GM12892 (cell line): ENCODE measurements at regions not wholly inside any gene's neighbourhood (a gene's known extent, or its start where the extent isn't known, plus 50 kb on each side); places are given as distances from the start of the nearest gene placed in this dataset.

Source experiments
- DNase-seq: peaks from one replicate; pipeline ENCODE4 v3.0.0; 2011; ENCODE audit not compliant: insufficient read length
- FAIRE-seq: peaks from 2 replicates; lab custom pipeline; 2011; peaks lifted over from hg19 to GRCh38; lab: Jason Lieb, UNC
- POLR2A ChIP-seq: IDR thresholded peaks from 2 replicates; pipeline ENCODE4 v1.6.1; 2011; ENCODE audit warnings: low read depth, low read length, control low read depth
- POLR2AphosphoS5 ChIP-seq: IDR thresholded peaks from 2 replicates; pipeline ENCODE4 v1.6.1; 2011; ENCODE audit warnings: low read depth, low read length, control low read depth
- TAF1 ChIP-seq: IDR thresholded peaks from 2 replicates; pipeline ENCODE4 v1.6.1; 2011; ENCODE audit warnings: low read depth, mild to moderate bottlenecking, control low read depth, low read length, borderline replicate concordance

DNA sequence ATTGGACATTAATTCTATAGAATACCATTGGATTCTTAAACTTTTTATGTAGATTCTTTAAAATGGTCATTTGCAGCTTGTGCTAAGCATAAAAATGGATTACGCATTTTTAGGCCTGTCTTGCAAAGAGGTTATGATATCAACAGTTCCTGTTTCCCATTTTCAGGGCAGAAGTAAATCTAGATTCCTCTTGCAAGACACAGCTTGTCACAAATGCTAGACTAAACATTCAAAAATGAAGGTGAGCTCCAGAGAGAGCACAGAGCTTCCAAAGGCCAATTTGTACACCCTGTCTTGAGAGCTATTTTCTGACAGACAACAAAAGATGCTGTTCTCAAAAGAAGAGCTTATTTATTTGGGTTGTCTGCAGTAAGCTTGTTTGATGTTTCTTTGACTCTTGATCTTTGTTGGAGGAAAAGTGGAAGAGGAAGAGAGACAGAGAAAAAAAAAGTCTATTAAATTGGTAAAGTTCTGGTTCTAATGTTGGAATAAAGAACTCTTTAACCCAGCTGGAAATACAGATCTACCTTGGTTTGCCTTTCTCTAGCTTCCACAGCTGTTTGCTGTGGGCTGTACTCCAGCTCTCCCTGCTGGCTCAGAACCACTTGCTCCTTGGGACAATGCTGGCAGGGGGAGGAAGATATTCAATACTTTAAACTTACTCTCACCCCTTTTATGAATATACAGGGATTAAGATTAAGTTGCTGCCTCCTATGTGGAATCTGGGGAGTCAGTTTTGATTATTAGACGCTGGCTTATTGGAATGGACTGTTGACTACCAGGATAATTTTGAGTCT is 651.8 kb downstream of the CDH11 start:
- TF ChIP-seq POLR2AphosphoS5: no peak
- TF ChIP-seq TAF1: no peak
- TF ChIP-seq POLR2A: no peak
- FAIRE-seq (no peak), DNase-seq (no peak)

DNA sequence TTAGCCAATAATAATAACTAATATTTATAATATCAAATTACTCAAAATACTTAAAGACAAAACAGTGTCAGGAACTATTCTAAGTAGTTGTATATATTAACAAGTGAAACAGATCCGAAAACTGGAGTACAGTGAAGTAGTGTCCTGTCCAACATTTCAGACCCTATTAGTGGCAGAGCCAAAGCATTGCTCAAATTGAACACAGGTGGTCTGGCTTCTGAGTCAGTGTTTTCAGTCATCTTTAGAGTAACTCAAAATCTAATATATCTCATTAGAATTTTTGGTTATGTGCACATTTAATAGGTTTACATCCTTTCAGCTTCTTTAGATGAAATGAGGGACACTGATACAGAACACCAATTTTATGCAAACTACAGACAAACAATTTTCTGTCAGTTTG is 652.5 kb downstream of the CDH11 start:
- no peak for TF ChIP-seq POLR2AphosphoS5
- no peak for TF ChIP-seq POLR2A
- TF ChIP-seq TAF1: no peak
- no peak for DNase-seq
- FAIRE-seq: no peak

DNA sequence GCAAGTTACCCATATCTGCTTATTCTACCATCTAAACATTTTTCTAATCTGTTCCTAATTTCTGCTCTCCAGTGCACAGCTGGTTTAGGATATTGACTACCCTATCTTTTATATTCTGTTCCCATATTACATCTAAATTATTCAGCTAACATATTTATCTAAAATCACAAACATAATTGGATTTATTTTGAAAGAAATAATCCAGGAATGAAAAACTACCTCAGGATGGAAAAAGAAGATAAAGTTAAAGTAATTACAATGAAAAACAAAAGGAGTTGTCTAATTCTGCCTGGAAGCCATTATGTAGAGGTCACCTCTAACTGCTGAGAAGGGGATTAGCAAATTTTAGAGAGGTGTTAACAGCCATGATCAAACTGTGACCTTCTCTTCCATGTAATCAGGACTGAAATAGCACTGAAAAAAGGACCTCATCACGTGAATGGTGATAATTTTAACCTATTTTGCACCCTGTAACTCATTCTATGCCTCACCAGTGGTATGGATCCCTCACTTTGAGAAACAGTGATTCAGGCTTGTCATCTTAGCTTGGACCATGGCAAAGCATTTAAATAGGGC is 653.3 kb downstream of the CDH11 start:
- FAIRE-seq (no peak), DNase-seq (no peak)
- TF ChIP-seq POLR2AphosphoS5 (no peak), TAF1 (no peak), POLR2A (no peak)

DNA sequence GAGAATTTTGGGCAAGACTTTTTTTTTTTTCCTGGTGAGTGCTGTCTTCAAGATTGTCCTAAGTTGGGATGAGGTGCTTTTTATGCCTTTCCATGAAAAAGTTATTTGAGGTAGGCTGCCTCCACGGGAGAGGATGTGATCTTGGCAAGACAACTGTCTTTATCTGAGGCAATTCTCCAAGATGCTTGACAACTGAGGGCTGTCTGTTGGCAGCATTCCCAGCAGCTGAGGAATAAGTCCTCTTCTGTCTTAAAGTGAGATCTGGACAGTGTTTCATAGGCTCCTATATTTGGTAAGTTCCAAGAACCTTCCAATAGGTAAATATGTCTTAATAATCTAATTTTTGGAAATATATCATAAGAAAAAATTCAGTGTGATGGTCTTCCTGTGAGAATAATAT is 662.0 kb downstream of the CDH11 start:
- TF ChIP-seq POLR2A (no peak), TAF1 (no peak), POLR2AphosphoS5 (no peak)
- FAIRE-seq (no peak), DNase-seq (no peak)

DNA sequence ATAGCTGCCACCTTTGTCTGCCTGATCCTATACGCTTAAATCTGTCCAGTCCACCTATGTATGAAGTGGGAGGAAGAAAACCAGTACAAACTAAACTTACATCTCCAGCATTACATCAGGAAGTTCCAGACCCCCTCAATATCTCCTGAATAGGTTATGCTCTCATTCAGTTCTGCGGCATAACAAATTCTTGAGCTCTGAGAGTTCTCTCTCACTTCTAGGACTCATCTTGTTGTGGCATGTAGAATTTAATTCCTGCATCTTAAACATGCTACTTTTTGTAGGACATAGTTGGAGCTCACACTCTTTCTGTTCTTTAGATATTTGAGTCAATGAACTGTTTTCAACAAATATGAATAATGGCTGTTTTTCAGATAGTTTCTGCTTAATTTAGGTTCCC is 662.5 kb downstream of the CDH11 start:
- TF ChIP-seq TAF1 (no peak), POLR2AphosphoS5 (no peak), POLR2A (no peak)
- FAIRE-seq: no peak
- no peak for DNase-seq

DNA sequence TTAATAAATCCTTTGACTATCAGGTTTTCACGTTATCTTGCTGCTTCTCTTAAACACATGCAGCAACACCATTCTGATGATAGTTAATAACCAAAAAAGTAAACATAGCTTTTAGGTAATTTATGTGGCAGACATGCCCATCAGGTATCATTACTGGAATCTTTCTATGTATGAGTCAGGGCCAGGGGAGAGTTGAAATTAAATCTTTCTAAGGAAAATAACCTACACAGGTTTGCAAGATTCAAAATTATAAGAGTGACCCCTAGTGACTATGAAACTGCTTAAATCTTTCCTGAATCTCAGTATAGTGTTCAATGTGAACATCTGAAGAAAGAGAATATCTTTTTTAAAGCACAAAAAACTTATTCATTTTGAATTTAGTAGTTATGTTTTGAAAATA is 666.6 kb downstream of the CDH11 start:
- FAIRE-seq (no peak), DNase-seq (no peak)
- TF ChIP-seq POLR2A (no peak), POLR2AphosphoS5 (no peak), TAF1 (no peak)

DNA sequence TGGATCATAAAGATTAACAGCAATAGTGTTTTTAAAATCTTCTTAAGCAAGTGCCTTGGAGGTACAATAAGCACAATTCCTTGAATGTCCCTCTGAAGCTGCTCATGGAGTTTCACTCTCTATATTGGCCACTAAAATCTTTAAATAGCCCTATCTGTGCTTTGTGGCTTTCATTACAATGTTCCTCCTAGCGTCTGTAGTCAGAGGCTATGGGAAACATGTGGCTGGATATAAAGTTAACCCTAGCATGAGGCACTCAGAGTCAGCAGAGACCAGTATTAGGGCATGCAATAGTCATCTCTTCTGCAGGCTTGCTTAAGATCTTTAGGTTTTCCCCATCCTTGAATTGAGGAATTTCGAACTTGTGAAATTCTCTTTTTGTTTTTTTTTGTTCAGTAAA is 668.2 kb downstream of the CDH11 start:
- TF ChIP-seq POLR2AphosphoS5: no peak
- TF ChIP-seq POLR2A: no peak
- TF ChIP-seq TAF1: no peak
- DNase-seq: no peak
- no peak for FAIRE-seq

DNA sequence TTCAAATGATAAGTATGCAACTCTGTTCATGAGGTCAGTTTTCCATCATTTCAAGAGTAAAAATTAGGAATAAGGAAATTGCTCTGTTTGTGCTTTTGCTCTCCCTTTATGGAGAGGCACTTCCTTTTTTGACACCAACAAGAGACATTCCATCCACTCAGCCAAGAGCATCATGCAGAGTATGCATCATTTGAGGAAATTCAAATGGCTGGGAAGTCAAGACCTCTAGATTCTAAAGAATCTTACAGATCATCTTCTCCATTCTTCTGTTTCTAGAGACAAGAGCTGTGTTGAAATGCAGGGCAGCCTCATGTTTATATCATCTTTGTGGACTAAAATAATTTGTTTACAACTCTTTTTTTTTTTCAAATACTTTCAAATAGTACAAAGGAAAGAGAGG is 669.4 kb downstream of the CDH11 start:
- no peak for DNase-seq
- TF ChIP-seq POLR2A (no peak), TAF1 (no peak), POLR2AphosphoS5 (no peak)
- FAIRE-seq: no peak

DNA sequence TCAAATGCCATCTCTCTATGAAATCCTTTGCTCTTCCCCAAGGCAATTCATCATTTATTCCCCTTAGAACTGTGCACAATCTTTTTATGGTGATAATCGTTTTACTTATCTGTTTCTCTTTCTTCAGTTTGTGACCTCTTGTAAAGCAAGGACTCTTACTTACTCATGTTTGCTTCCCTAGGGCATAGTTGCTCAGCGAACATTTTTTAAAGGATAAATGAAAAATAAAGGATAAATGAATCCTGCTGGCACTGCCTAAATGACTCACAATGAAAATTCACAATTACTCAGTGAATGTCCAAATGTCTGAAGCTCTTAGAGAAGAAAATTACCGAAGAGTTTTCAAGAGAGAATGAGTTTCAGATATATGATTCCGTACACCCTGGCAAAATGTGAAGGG is 671.7 kb downstream of the CDH11 start:
- TF ChIP-seq TAF1: no peak
- no peak for TF ChIP-seq POLR2A
- no peak for TF ChIP-seq POLR2AphosphoS5
- FAIRE-seq: no peak
- DNase-seq: no peak

DNA sequence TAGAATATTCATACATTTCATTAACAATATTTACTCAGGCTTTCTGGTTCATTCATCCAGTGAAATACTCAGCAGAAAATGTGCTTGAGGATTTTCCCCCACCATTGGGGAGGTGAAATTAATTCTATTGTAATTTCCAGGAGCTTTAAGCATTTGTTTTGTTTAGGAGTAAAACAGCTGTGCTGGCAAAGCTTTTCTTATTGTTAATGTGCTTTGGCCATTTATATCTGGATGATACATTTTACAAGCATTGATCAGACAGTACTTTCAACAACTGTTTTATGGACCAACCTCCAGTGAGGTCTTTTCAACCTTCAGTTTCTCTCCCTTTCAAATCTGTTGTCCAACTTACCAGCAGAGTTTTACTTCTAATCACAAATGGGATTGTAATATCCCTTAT is 672.4 kb downstream of the CDH11 start:
- FAIRE-seq (no peak), DNase-seq (no peak)
- TF ChIP-seq TAF1 (no peak), POLR2A (no peak), POLR2AphosphoS5 (no peak)

DNA sequence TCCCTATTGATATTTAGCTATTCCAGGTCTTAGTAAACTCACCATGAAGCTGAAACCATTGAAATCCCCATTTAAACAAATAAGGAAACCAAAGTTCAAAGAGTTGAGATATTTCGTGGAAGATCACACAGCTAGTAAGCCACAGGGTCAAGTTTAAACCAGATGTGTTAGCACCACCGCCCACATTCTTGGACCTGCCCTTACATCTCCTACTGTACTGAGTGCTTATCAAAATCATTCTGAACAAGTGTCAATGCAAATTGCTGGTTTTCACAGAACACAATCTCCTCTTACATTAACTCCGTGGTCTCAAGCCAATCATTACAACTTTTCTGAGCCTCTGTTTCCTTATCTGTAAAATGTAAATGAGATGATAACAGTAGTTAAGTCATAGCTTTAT is 676.2 kb downstream of the CDH11 start:
- TF ChIP-seq POLR2A (no peak), TAF1 (no peak), POLR2AphosphoS5 (no peak)
- FAIRE-seq (no peak), DNase-seq (no peak)

DNA sequence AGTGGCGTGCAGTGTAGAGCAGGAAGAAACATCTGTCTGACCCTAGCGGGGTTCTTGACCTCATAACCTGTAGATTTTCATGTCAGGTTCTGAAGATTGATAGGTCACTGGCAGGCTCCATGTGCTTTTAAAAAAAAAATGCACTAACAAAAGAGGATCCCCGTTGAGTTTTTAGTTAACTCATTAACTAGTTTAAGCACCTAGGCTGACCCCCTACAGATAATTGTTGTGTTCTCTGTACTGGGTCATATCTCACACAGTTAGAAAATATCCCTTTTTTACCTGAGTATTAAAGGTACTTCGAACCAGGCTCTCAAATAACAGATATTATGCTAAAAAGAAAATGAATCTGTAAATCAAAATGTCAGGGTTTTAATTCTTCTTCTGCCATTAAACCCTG is 676.6 kb downstream of the CDH11 start:
- DNase-seq: no peak
- TF ChIP-seq TAF1: no peak
- no peak for TF ChIP-seq POLR2AphosphoS5
- no peak for TF ChIP-seq POLR2A
- no peak for FAIRE-seq
